IMR-90 (cell line): ENCODE measurements at regions not wholly inside any gene's neighbourhood (a gene's known extent, or its start where the extent isn't known, plus 50 kb on each side); places are given as distances from the start of the nearest gene placed in this dataset.
A peak's percentile ranks its signal among the peaks of the same experiment; 100 is the strongest.

ENCODE experiments used
- ATAC-seq: fragments of 200-7000 bp; cut with Tn5 transposase; 2 replicates; pipeline ENCODE4 v1.9.1; 2020; ENCODE audit warnings: low read depth, mild to moderate bottlenecking, moderate library complexity
- BruUV-seq: library from RNA; stranded (reverse); fragments of 400-500 nt; replicated peaks from 2 replicates; lab custom pipeline; 2021; lab: Mats Ljungman, UMichigan
- CTCF ChIA-PET: fragments of 300-600 bp; formaldehyde crosslinking; extraction: SDS; loops from one replicate; lab custom pipeline; 2021; ENCODE audit warnings: antibody characterized with exemption; lab: Yijun Ruan, JAX
- POLR2A ChIA-PET: fragments of 300-600 bp; sonication (Branson Sonifier 250); formaldehyde crosslinking; loops from one replicate; lab custom pipeline; 2022; ENCODE audit warnings: antibody characterized with exemption; ENCODE audit not compliant: unreplicated experiment; lab: Charles Lee
- DNase-seq: peaks from one replicate; pipeline ENCODE4 v3.0.0; 2013
- H2AFZ ChIP-seq: replicated peaks from 2 replicates; pipeline ENCODE3; 2013; ENCODE audit warnings: low read length, mild to moderate bottlenecking; ENCODE audit not compliant: poor library complexity
- H2AK5ac ChIP-seq: 2 replicates; pipeline ENCODE4 v1.6.1; 2013; ENCODE audit warnings: low read depth, low read length, inconsistent platforms
- H2AK9ac ChIP-seq: replicated peaks from 2 replicates; pipeline ENCODE3; 2013; ENCODE audit warnings: mild to moderate bottlenecking, low read depth, low read length, moderate library complexity; ENCODE audit not compliant: poor library complexity
- H2BK120ac ChIP-seq: 2 replicates; pipeline ENCODE4 v1.6.1; 2013; ENCODE audit warnings: low read depth, low read length, inconsistent platforms
- H2BK15ac ChIP-seq: 3 replicates; pipeline ENCODE4 v1.6.1; 2013; ENCODE audit warnings: low read depth, low read length, inconsistent platforms
- H2BK20ac ChIP-seq: 2 replicates; pipeline ENCODE4 v1.6.1; 2013; ENCODE audit warnings: low read depth, mild to moderate bottlenecking, inconsistent platforms, low read length, moderate library complexity
- H2BK5ac ChIP-seq: 2 replicates; pipeline ENCODE4 v1.6.1; 2013; ENCODE audit warnings: mild to moderate bottlenecking, low read depth, low read length, inconsistent platforms; ENCODE audit not compliant: poor library complexity, severe bottlenecking
- H3K14ac ChIP-seq: replicated peaks from 2 replicates; pipeline ENCODE4 v1.6.1; 2013; ENCODE audit warnings: low read depth, low read length, inconsistent platforms
- H3K18ac ChIP-seq: 2 replicates; pipeline ENCODE4 v1.6.1; 2013; ENCODE audit warnings: low read depth, low read length, control low read depth
- H3K23ac ChIP-seq: 2 replicates; pipeline ENCODE4 v1.6.1; 2013; ENCODE audit warnings: low read depth, low read length, inconsistent platforms
- H3K27ac ChIP-seq: 2 replicates; pipeline ENCODE4 v1.5.1; 2013; ENCODE audit warnings: mild to moderate bottlenecking, control low read depth, low read length; ENCODE audit not compliant: insufficient read depth
- H3K27me3 ChIP-seq: 2 replicates; pipeline ENCODE4 v1.6.1; 2013; ENCODE audit warnings: low read length; ENCODE audit not compliant: control insufficient read depth, insufficient read depth
- H3K36me3 ChIP-seq: 2 replicates; pipeline ENCODE4 v1.6.1; 2013; ENCODE audit warnings: low read length, mixed read lengths; ENCODE audit not compliant: control insufficient read depth, insufficient read depth
- H3K4ac ChIP-seq: 2 replicates; pipeline ENCODE4 v1.6.1; 2013; ENCODE audit warnings: low read depth, low read length, inconsistent platforms
- H3K4me1 ChIP-seq: 2 replicates; pipeline ENCODE4 v1.6.1; 2013; ENCODE audit warnings: low read length, mixed read lengths; ENCODE audit not compliant: control insufficient read depth, insufficient read depth
- H3K4me2 ChIP-seq: 2 replicates; pipeline ENCODE4 v1.6.1; 2013; ENCODE audit warnings: low read depth, mild to moderate bottlenecking, control low read depth, low read length, moderate library complexity
- H3K4me3 ChIP-seq: 2 replicates; pipeline ENCODE4 v1.5.1; 2013; ENCODE audit warnings: low read depth, mild to moderate bottlenecking, control low read depth, low read length, moderate library complexity; ENCODE audit not compliant: insufficient read depth
- H3K56ac ChIP-seq: 2 replicates; pipeline ENCODE4 v1.6.1; 2013; ENCODE audit warnings: low read length, inconsistent platforms; ENCODE audit not compliant: insufficient read depth; ENCODE audit errors: extremely low read depth
- H3K79me1 ChIP-seq, 2 experiments: 2 replicates each; pipeline ENCODE4 v1.6.1; 2013; ENCODE audit warnings: low read length in 2 of 2, inconsistent platforms in 1 of 2, low read depth in 1 of 2
- H3K9ac ChIP-seq: 2 replicates; pipeline ENCODE4 v1.6.1; 2013; ENCODE audit warnings: low read depth, low read length, control low read depth
- H3K9me1 ChIP-seq: 2 replicates; pipeline ENCODE4 v1.6.1; 2013; ENCODE audit warnings: low read length, inconsistent platforms; ENCODE audit not compliant: insufficient read depth
- H3K9me3 ChIP-seq: 2 replicates; pipeline ENCODE4 v1.6.1; 2013; ENCODE audit warnings: low read length; ENCODE audit not compliant: control insufficient read depth, insufficient read depth
- H4K20me1 ChIP-seq: 2 replicates; pipeline ENCODE4 v1.6.1; 2013; ENCODE audit warnings: low read length, inconsistent platforms; ENCODE audit not compliant: insufficient read depth
- H4K5ac ChIP-seq: 2 replicates; pipeline ENCODE4 v1.6.1; 2013; ENCODE audit warnings: mild to moderate bottlenecking, low read depth, low read length, control low read depth
- H4K8ac ChIP-seq, 2 experiments: 2 replicates each; pipeline ENCODE4 v1.6.1; 2013; ENCODE audit warnings: low read depth in 2 of 2, low read length in 2 of 2, control low read depth in 1 of 2, inconsistent platforms in 1 of 2
- H4K91ac ChIP-seq: 2 replicates; pipeline ENCODE4 v1.6.1; 2013; ENCODE audit warnings: low read depth, low read length, inconsistent platforms; ENCODE audit not compliant: insufficient read depth
- CEBPB ChIP-seq: IDR thresholded peaks from 2 replicates; pipeline ENCODE4 v1.6.1; 2012; ENCODE audit warnings: low read depth, low read length, improper control_type of control experiment
- WGBS, 2 experiments: methylation state at CpG; one replicate each; pipeline versions ENCODE4 v1.1.5 to v1.1.7; 2013; ENCODE audit warnings: missing lambda C conversion rate in 2 of 2; ENCODE audit not compliant: insufficient read length in 1 of 2; ENCODE audit errors: extremely low coverage in 2 of 2; 5-methylcytosine and 5-hydroxymethylcytosine counted together
- dilution Hi-C: fragments of 300-500 bp; cut with HindIII; formaldehyde crosslinking; loops from one replicate; pipeline ENCODE4 v1.14.3; 2018; ENCODE audit warnings: low sequenced_read_pairs; ENCODE audit not compliant: unreplicated experiment
- in situ Hi-C: fragments of 300-500 bp; cut with MboI; formaldehyde crosslinking; loops from 3 replicates; pipeline ENCODE4 v1.14.3; 2019; ENCODE audit warnings: low sequenced_read_pairs, inconsistent platforms, mixed read lengths
- intact Hi-C: fragments of 100-400 bp; cut with micrococcal nuclease; formaldehyde crosslinking; loops from 2 replicates; pipeline ENCODE4 v1.10.0; 2022
- TF ChIP-seq, protein P1 (sequence below): fragments of 150-350 bp; IDR thresholded peaks from 2 replicates; pipeline ENCODE4 v1.6.1; 2017; ENCODE audit warnings: mild to moderate bottlenecking, antibody characterized with exemption, low read length, low read depth

DNA sequence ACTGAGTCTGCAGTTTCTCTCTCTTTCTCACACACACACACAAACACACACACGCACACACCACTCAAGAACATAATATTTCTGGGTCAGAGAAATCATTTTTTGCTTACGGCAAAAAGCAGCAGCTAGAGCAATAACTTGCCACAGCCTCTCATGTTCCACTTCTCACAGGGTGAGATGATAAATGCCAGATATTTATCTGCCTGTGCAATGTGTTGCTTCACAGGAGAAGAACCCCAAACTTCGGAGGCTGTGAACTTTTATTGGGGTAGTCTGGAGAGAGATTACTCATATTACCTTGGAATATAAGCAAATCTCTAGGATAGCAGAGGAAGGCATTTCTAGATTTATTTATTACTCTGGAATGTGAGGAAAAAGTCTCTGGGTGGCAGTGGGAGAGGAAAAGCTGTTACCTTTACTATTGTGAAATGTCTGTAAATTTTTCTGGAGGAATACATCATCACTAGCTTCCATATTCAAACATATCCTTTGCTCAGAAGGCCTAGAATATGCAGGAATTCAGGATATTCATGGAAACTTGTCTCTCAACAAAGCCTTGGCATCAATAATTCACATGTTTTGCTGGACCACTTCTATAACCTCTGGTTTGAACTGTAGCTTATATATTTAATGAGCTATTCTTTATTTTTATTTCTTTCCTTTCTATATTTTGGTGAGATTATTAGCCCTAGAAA is 369.2 kb downstream of the NSUN3 start:
- H3K9ac ChIP-seq, result no peak overlapping the region
- H3K27me3 ChIP-seq, result no peaks in the 10 kb centered on the region
- dilution Hi-C loops, result no loop called here
- H2BK5ac ChIP-seq, result no peak overlapping the region
- BruUV-seq, result no TSS peak
- POLR2A ChIA-PET, result interaction anchor here (0.5 to 0.6 kb wide), 2 partner anchors 12 to 475 kb away, joined by 3 to 11 read pairs; no protein-coding TSS in a partner anchor
- ATAC-seq, result peak; percentile 37
- 0 out of 2 replicates have a peak, but pooled peaks cover 4% of the 10 kb centered on the region for H3K9me1 ChIP-seq
- H3K79me1 ChIP-seq, result no peaks in the 10 kb centered on the region
- no peak overlapping the region for H2BK120ac ChIP-seq
- no peak overlapping the region for H2BK20ac ChIP-seq
- WGBS, 2 experiments, result no CpG with 5 or more reads among the region's 3 CpGs
- no peak overlapping the region; the same call in 1 of the 2 replicates for H3K18ac ChIP-seq
- H3K23ac ChIP-seq, result no peak overlapping the region
- H2AK9ac ChIP-seq, result no peak overlapping the region
- no peak overlapping the region for H3K14ac ChIP-seq
- no peaks in the 10 kb centered on the region for H4K20me1 ChIP-seq
- H3K27ac ChIP-seq, result no peak overlapping the region
- no peak overlapping the region for H2AK5ac ChIP-seq
- in situ Hi-C loops, result no loop called here
- no peaks in the 10 kb centered on the region for H3K9me3 ChIP-seq
- no peak overlapping the region for H3K4me2 ChIP-seq
- intact Hi-C loops, result no loop called here
- CTCF ChIA-PET, result no interaction called here
- H3K4ac ChIP-seq, result no peak overlapping the region
- TF ChIP-seq CEBPB, result peak; percentile 46; the same call in 1 of the 2 replicates
- TF ChIP-seq, protein P1, sequence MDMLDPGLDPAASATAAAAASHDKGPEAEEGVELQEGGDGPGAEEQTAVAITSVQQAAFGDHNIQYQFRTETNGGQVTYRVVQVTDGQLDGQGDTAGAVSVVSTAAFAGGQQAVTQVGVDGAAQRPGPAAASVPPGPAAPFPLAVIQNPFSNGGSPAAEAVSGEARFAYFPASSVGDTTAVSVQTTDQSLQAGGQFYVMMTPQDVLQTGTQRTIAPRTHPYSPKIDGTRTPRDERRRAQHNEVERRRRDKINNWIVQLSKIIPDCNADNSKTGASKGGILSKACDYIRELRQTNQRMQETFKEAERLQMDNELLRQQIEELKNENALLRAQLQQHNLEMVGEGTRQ, result no peak
- H2AFZ ChIP-seq, result no peak overlapping the region
- no peak overlapping the region for H4K5ac ChIP-seq
- H3K4me1 ChIP-seq, result 0 out of 2 replicates have a peak, but pooled peaks cover 4% of the 10 kb centered on the region
- no peak overlapping the region for H4K91ac ChIP-seq
- no peak overlapping the region for H3K4me3 ChIP-seq
- no peaks in the 10 kb centered on the region for H3K36me3 ChIP-seq
- no peak overlapping the region for H2BK15ac ChIP-seq
- DNase-seq, result no peak
- no peak overlapping the region for H3K56ac ChIP-seq
- no peak overlapping the region for H4K8ac ChIP-seq
